Stimulated activated CD8-positive, alpha-beta memory T cell treated with anti-CD3 and anti-CD28 coated beads, Interleukin-4, amount 100 ng/mL, for 24 hours (primary cell): ENCODE measurements at regions not wholly inside any gene's neighbourhood (a gene's known extent, or its start where the extent isn't known, plus 50 kb on each side); places are given as distances from the start of the nearest gene placed in this dataset.
"Not testable (repeated sequence)": the region's sequence is repeated elsewhere in the genome, so short reads cannot be mapped to it uniquely, and the experiment has no call there.

Source experiments
- DNase-seq: peaks from one replicate; pipeline ENCODE4 v3.0.0-alpha.2; 2020; ENCODE audit warnings: low read depth

DNA sequence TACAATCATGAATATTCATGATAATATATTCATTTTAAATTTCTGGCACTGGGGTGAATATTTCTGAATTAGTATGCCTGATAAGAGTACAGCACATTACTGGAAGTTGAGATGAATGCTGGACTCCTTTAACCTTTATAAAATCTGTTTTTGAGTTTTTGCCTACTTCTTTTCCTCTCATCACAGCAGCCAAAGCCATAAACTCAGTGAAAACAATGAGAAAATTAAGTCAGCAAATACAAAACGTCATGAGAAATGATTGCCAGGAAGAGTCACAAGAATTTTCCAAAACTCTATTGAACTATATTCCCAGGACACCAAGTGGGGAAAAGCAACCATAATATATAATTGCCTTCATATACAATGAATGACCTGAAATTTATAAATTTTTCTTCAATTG lies 837.6 kb downstream of the TBC1D32 start:
- no peak for DNase-seq

- no peak for DNase-seq
These were observed 840.8 kb downstream of the TBC1D32 start for GRCh38 chr6:120493505-120493904.

- DNase-seq, result no peak
These were observed 844.3 kb downstream of the TBC1D32 start for GRCh38 chr6:120489941-120490340.

- no peak for DNase-seq
These were observed 850.1 kb downstream of the TBC1D32 start for GRCh38 chr6:120484146-120484545.

DNA sequence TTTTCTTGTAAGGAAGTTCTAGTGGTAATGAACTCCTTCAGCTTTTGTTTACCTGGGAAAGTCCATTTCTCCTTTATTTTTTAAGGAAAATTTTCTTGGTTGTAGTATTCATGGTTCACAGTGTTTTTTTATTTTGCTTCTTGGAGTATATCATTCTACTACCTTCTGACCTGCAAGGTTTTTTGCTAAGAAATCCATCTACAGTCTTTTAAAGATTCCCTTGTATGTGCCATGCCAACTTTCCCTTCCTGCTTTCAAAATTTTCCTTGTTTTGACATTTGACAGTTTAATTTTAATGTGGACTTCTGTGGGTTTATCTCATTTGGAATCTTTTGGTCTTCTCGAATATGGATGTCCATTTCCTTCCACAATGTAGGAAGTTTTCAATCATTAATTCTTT lies 855.6 kb downstream of the TBC1D32 start:
- no peak for DNase-seq

DNA sequence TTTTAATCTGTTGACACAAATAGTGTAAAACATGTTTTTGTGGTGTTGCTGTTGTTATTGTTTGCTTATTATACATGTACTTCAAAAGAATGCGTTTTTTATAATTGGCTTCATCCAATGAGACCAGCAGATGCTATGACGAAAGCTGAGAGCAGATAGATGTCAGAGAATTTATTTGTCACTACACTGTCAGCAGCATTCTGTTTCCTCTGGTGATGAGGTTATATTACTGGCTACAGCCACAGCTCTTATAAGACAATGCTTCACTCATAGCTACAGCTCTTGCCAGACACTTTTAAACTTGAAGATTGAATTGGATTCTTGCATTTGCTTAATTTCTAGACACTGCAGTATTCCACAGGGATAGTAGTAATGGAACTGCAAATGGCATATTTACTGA lies 860.5 kb downstream of the TBC1D32 start:
- DNase-seq, result no peak

DNA sequence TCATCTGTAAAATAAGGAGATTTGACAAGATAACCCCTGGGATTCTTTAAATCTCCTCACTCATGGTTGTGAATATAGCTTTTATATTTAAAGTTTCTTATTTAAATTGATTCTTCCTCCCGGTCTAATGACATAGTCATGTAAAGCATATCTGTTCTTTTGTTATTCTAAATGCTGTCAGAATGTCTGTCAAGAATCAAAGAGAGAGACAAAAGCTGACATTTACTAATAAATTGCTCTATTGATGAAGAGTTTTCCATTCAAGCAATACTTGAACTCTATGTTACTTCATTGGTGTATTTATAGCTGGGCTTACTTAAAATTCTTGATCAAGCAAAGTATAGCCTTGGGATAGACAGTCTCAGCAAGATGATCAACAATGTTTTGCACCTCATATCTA lies 865.8 kb downstream of the TBC1D32 start:
- DNase-seq, result no peak

- DNase-seq, result no peak
These were observed 882.8 kb downstream of the TBC1D32 start for GRCh38 chr6:120451508-120451907.

DNA sequence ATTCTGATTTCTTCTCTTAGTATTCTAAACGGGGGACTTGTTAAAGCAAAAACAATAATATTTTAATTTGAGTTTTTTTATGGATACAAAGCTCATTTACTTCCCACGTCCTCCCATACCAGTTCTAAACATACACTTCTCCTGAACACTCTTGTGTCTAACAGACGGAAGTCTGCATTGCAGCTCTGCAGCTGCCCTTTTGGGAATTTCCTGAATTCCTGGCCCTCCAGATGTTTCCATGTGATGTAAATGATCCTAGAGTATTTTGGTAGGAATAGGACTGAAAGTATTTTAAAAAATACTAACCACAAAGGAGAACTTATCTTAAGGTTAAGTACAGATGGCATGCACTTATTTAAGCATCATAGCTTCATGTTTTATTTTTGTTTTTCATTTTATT lies 886.7 kb downstream of the TBC1D32 start:
- no peak for DNase-seq

GRCh38 chr6:120432840-120433239 lies 901.4 kb downstream of the TBC1D32 start:
- not testable (repeated sequence) for DNase-seq

GRCh38 chr6:120431841-120432240 lies 902.4 kb downstream of the TBC1D32 start:
- no peak for DNase-seq

- no peak for DNase-seq
These were observed 922.9 kb downstream of the TBC1D32 start for GRCh38 chr6:120411394-120411793.

GRCh38 chr6:120410586-120410985 lies 923.7 kb downstream of the TBC1D32 start:
- DNase-seq, result no peak

- DNase-seq, result no peak
These were observed 926.6 kb downstream of the TBC1D32 start for GRCh38 chr6:120407696-120408095.

GRCh38 chr6:120405947-120406346 lies 928.3 kb downstream of the TBC1D32 start:
- DNase-seq, result no peak

- DNase-seq, result no peak
These were observed 938.5 kb downstream of the TBC1D32 start for GRCh38 chr6:120395784-120396183.

- DNase-seq, result no peak
These were observed 939.0 kb downstream of the TBC1D32 start for GRCh38 chr6:120395330-120395729.

GRCh38 chr6:120392941-120393340 lies 941.3 kb downstream of the TBC1D32 start:
- DNase-seq, result no peak

DNA sequence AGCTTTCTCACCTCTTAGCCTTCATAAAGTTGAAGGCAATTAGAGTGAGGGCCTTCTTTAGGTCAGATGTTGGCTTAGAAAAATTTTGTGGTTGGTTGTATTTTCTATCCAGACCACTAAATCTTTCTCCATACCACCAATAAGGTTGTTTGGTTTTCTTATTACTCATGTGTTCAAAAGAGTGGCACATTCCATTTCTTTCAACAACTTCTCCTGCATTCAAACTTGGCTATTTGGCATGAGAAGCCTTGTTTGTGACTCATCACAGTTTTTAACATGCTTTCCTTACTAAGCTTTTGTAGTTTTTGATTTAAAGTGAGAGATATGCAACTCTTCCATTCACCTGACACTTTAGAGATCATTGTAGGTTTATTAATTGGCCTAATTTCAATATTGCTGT lies 949.6 kb downstream of the TBC1D32 start:
- DNase-seq, result no peak

- no peak for DNase-seq
These were observed 950.6 kb downstream of the TBC1D32 start for GRCh38 chr6:120383681-120384080.

GRCh38 chr6:120378582-120379220 lies 955.6 kb downstream of the TBC1D32 start:
- no peak for DNase-seq

DNA sequence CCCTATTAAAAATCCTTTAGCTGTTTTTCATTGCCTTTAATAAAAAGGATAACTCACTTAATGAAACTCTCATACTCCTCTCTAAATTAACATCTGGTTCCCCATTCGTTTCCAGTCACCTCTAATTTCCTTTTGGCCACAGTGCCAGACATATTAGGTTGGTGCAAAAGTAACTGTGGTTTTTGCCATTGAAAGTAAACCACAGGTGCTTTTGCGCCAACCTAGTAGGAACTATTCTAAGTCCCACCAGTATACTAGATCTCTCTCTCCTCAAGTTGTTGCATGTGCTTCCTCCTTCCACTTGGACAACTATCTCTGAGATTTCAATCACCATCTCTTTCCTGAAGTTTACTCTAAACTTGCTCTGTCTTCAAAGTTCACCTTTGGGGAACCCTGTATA lies 961.1 kb downstream of the TBC1D32 start:
- no peak for DNase-seq

GRCh38 chr6:120363429-120363828 lies 970.9 kb downstream of the TBC1D32 start:
- DNase-seq, result no peak

DNA sequence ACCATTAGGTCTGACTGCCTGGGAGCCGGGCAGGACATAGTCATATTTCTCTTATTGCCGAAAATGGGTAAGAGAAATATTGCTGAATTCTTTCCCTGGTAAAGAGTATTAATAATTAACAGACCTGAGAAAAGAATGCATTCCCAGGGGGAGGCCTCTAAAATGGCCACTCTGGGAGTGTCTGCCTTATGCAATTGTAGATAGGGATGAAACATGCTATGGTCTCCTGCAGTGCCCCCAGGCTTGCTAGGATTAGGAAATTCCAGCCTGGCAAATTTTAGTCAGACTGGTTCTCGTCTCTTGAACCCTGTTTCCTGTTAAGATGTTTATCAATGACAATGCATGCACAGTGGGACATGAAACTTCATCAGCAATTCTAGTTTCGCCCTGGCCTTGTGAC lies 975.7 kb downstream of the TBC1D32 start:
- DNase-seq, result not testable (repeated sequence)

GRCh38 chr6:120357447-120357846 lies 976.8 kb downstream of the TBC1D32 start:
- no peak for DNase-seq
